LHCN-M2 (cell line): ENCODE measurements at regions not wholly inside any gene's neighbourhood (a gene's known extent, or its start where the extent isn't known, plus 50 kb on each side); places are given as distances from the start of the nearest gene placed in this dataset.
A peak's percentile ranks its signal among the peaks of the same experiment; 100 is the strongest.

Source experiments
- DNase-seq: peaks from one replicate; pipeline ENCODE4 v3.0.0-alpha.2; 2012; ENCODE audit warnings: low read depth

GRCh38 chr3:56867671-56868070 lies 65.9 kb upstream of the ARHGEF3 start:
- DNase-seq: no peak

- no peak for DNase-seq
These were observed 63.3 kb upstream of the ARHGEF3 start for GRCh38 chr3:56864918-56865524.

GRCh38 chr3:56864090-56864489 lies 62.3 kb upstream of the ARHGEF3 start:
- no peak for DNase-seq

- DNase-seq: peak; percentile 73
These were observed 60.8 kb upstream of the ARHGEF3 start for GRCh38 chr3:56862352-56863062.

- DNase-seq: no peak
These were observed 59.8 kb upstream of the ARHGEF3 start for GRCh38 chr3:56861511-56861910.

- DNase-seq: no peak
These were observed 59.2 kb upstream of the ARHGEF3 start for GRCh38 chr3:56860939-56861338.

- no peak for DNase-seq
These were observed 58.6 kb upstream of the ARHGEF3 start for GRCh38 chr3:56860351-56860750.

- DNase-seq: no peak
These were observed 56.6 kb upstream of the ARHGEF3 start for GRCh38 chr3:56858331-56858730.

GRCh38 chr3:56857178-56857577 lies 55.4 kb upstream of the ARHGEF3 start:
- DNase-seq: peak; percentile 26

GRCh38 chr3:56856752-56857151 lies 55.0 kb upstream of the ARHGEF3 start:
- no peak for DNase-seq

GRCh38 chr3:56855856-56856512 lies 54.2 kb upstream of the ARHGEF3 start:
- DNase-seq: no peak

- DNase-seq: no peak
These were observed 53.3 kb upstream of the ARHGEF3 start for GRCh38 chr3:56854856-56855611.

GRCh38 chr3:56851966-56852884 lies 50.5 kb upstream of the ARHGEF3 start:
- DNase-seq: peak; percentile 68
